Esophagus squamous epithelium (tissue), 5 donors: ENCODE measurements at regions not wholly inside any gene's neighbourhood (a gene's known extent, or its start where the extent isn't known, plus 50 kb on each side); places are given as distances from the start of the nearest gene placed in this dataset.

Experiments used
- DNase-seq: peaks from one replicate; lab custom pipeline; 2025; lab: John Stamatoyannopoulos, UW
- H3K27ac ChIP-seq, 4 donors: fragments of 200-600 bp; sonication (generic); one replicate each; pipeline ENCODE4 v1.5.1; 2016 to 2019; ENCODE audit warnings: mild to moderate bottlenecking in 1 of 4
- H3K27me3 ChIP-seq, 4 donors: fragments of 200-600 bp; sonication (generic); 1 replicate in 3 of 4; 2 replicates in 1 of 4; pipeline versions ENCODE4 v1.5.1 to v1.6.0; 2017 to 2021; ENCODE audit warnings: antibody characterized with exemption in 1 of 4
- H3K36me3 ChIP-seq, 3 donors: fragments of 200-600 bp; sonication (generic); one replicate each; pipeline ENCODE4 v1.5.1; 2016 to 2019
- H3K4me1 ChIP-seq, 3 donors: fragments of 200-600 bp; sonication (generic); one replicate each; pipeline ENCODE4 v1.5.1; 2017 to 2019
- H3K4me3 ChIP-seq, 4 donors: fragments of 200-600 bp; sonication (generic); 1 replicate in 3 of 4; 2 replicates in 1 of 4; pipeline ENCODE4 v1.5.1; 2016 to 2019; ENCODE audit warnings: mild to moderate bottlenecking in 2 of 4, moderate library complexity in 1 of 4
- H3K9me3 ChIP-seq, 3 donors: fragments of 200-600 bp; sonication (generic); one replicate each; pipeline ENCODE4 v1.5.1; 2016 to 2019
- CTCF ChIP-seq, 6 experiments: fragments of 450-650 bp in 4 of 6; fragments of 200-600 bp in 2 of 6; sonication (generic) in 2 of 6; IDR thresholded peaks; one replicate each; pipeline ENCODE4 v1.5.1; 2016 to 2019; ENCODE audit warnings: antibody characterized with exemption in 6 of 6, mild to moderate bottlenecking in 4 of 6, moderate library complexity in 4 of 6
- POLR2A ChIP-seq, 4 donors: fragments of 450-650 bp; IDR thresholded peaks; one replicate each; pipeline ENCODE4 v1.6.1; 2017; ENCODE audit warnings: antibody characterized with exemption in 4 of 4, mild to moderate bottlenecking in 4 of 4, moderate library complexity in 3 of 4
- WGBS, 2 donors: methylation state at CpG; one replicate each; pipeline ENCODE4 v1.1.5; 2018; 5-methylcytosine and 5-hydroxymethylcytosine counted together
- intact Hi-C: fragments of 100-400 bp; cut with DNase I; formaldehyde crosslinking; loops from one replicate; pipeline ENCODE4 v1.15.0; 2022
- donor health status: DM: yes; HTN: yes; CAD: no.

GRCh38 chr2:64854773-64855237 is 134.4 kb upstream of the SLC1A4 start:
- intact Hi-C loops: no loop called here
- 9 to 91% methylated on average over 1 of the region's 1 CpG for WGBS, 2 donors

GRCh38 chr2:64857581-64858471 is 131.4 kb upstream of the SLC1A4 start:
- 56 to 71% methylated on average over 10 to 11 of the region's 18 CpGs for WGBS, 2 donors
- Histone ChIP-seq H3K27me3 (no peaks in the 10 kb centered on the region), H3K4me1 (peaks cover 28 to 67% (median 38%) of the 10 kb centered on the region in 3 donors), H3K36me3 (no peaks in the 10 kb centered on the region), H3K9me3 (no peaks in the 10 kb centered on the region), H3K4me3 (no peak overlapping the region), H3K27ac (peak overlapping the region; percentile 91 to 97 (median 94))
- DNase-seq: no peak
- intact Hi-C loops: no loop called here
- TF ChIP-seq CTCF (IDR thresholded peaks at IDR 0.05): no peak
- no peak for TF ChIP-seq POLR2A (IDR thresholded peaks at IDR 0.05)

More at GRCh38 chr2:64854773-64855237, 134.4 kb upstream of the SLC1A4 start:
- Histone ChIP-seq H3K4me3 (no peak overlapping the region), H3K27me3 (no peaks in the 10 kb centered on the region), H3K4me1 (peaks cover 22 to 40% (median 25%) of the 10 kb centered on the region in 3 donors), H3K9me3 (no peaks in the 10 kb centered on the region), H3K27ac (peak overlapping the region in 1 of 4 donors; percentile 42), H3K36me3 (no peaks in the 10 kb centered on the region)
- DNase-seq: no peak
- no peak for TF ChIP-seq POLR2A (IDR thresholded peaks at IDR 0.05)

GRCh38 chr2:64858541-64859311 is 130.5 kb upstream of the SLC1A4 start:
- Histone ChIP-seq H3K4me3 (peak overlapping the region in 3 of 4 donors; percentile 44 to 74 (median 52)), H3K9me3 (no peaks in the 10 kb centered on the region), H3K36me3 (no peaks in the 10 kb centered on the region), H3K27ac (peak overlapping the region; percentile 91 to 97 (median 94)), H3K27me3 (no peaks in the 10 kb centered on the region), H3K4me1 (peaks cover 28 to 73% (median 38%) of the 10 kb centered on the region in 3 donors)
- DNase-seq: no peak
- intact Hi-C loops: no loop called here
- WGBS, 2 donors: 33 to 42% methylated on average over 6 to 8 of the region's 10 CpGs
- TF ChIP-seq CTCF (IDR thresholded peaks at IDR 0.05): no peak
- TF ChIP-seq POLR2A (IDR thresholded peaks at IDR 0.05): no peak

- peak overlapping the region; percentile 41 to 74 (median 48) for H3K4me3 ChIP-seq
- no peaks in the 10 kb centered on the region for H3K36me3 ChIP-seq
- peak overlapping the region; percentile 91 to 97 (median 94) for H3K27ac ChIP-seq
- intact Hi-C loops: loop anchor here (5.0 to 10.0 kb wide), 2 partner anchors 105 to 207 kb away; partner anchors contain the start of gene SERTAD2
- no peaks in the 10 kb centered on the region for H3K9me3 ChIP-seq
- TF ChIP-seq CTCF (IDR thresholded peaks at IDR 0.05) (peak in 1 of 6 experiments; percentile 28), POLR2A (IDR thresholded peaks at IDR 0.05) (peak in 2 of 4 donors; percentile 5 to 47)
- WGBS, 2 donors: 5 to 7% methylated on average over 6 to 15 of the region's 62 CpGs
- peak; percentile 14 for DNase-seq
- H3K27me3 ChIP-seq: no peaks in the 10 kb centered on the region
- H3K4me1 ChIP-seq: peaks cover 31 to 76% (median 44%) of the 10 kb centered on the region in 3 donors
Measured at GRCh38 chr2:64859312-64860212, 129.6 kb upstream of the SLC1A4 start.
